ENCODE measurements at regions not wholly inside any gene's neighbourhood (a gene's known extent, or its start where the extent isn't known, plus 50 kb on each side); places are given as distances from the start of the nearest gene placed in this dataset.

DNA sequence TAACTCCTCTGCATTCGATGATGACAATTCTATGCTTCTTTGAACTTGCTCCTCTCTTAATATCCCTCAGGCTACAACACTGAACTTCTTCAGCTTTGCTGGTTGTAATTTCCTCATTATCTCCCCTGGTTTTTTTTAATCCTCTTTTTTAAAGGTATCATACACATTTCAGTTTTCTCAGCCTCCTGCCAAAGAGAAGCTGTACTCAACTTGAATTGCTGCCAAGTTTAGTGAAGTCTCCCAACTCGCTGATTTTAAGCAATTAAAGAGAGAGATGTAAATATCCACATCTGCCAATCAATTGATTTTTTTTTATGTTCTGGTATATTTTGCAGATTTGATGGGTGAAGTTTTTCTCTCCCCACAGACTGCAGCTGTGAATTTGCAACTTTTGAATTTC, 817.8 kb downstream of the GALC start:
- no peak for DNase-seq
- H3K9me3 Mint-ChIP-seq, result peaks cover 5% of the 10 kb centered on the region
- no peak overlapping the region for H3K4me3 Mint-ChIP-seq
- no peak overlapping the region for H3K27ac Mint-ChIP-seq
- no peaks in the 10 kb centered on the region for H3K36me3 Mint-ChIP-seq (ENCODE audit: low read depth)
- H3K4me1 Mint-ChIP-seq (ENCODE audit: low read depth), result no peaks in the 10 kb centered on the region
- H3K27me3 Mint-ChIP-seq, result no peaks in the 10 kb centered on the region

DNA sequence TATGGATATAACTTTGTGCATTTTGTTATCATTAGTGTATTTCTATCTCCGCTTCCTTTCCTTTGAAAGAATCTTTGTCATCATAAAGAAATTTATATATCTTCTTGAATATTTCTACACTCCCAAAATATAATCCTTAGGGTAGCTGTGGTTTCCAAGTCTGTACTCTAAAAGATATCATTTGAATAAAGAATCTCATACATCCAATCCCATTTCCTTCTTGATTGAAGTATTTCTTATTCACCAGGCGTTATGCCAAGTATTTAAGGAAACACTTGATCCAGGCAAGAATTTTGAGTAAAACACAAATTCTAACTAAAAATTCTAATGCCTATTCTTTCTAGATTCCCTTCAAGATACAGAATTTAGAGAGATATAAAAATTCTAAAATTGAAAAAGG, 821.8 kb downstream of the GALC start:
- H3K4me1 Mint-ChIP-seq (ENCODE audit: low read depth), result no peaks in the 10 kb centered on the region
- no peak overlapping the region for H3K27ac Mint-ChIP-seq
- peaks cover 10% of the 10 kb centered on the region for H3K9me3 Mint-ChIP-seq
- H3K27me3 Mint-ChIP-seq, result no peaks in the 10 kb centered on the region
- H3K4me3 Mint-ChIP-seq, result no peak overlapping the region
- H3K36me3 Mint-ChIP-seq (ENCODE audit: low read depth), result no peaks in the 10 kb centered on the region
- no peak for DNase-seq

- Mint-ChIP-seq H3K4me3 (no peak overlapping the region), H3K27me3 (no peaks in the 10 kb centered on the region), H3K9me3 (peaks cover 17% of the 10 kb centered on the region), H3K36me3 (ENCODE audit: low read depth) (no peaks in the 10 kb centered on the region), H3K27ac (no peak overlapping the region), H3K4me1 (ENCODE audit: low read depth) (no peaks in the 10 kb centered on the region)
- DNase-seq, result no peak
Observed at GRCh38 chr14:87170179-87170578, 822.8 kb downstream of the GALC start.

GRCh38 chr14:87169362-87169761, 823.6 kb downstream of the GALC start:
- no peaks in the 10 kb centered on the region for H3K27me3 Mint-ChIP-seq
- peaks cover 17% of the 10 kb centered on the region for H3K9me3 Mint-ChIP-seq
- no peak for DNase-seq
- no peaks in the 10 kb centered on the region for H3K4me1 Mint-ChIP-seq (ENCODE audit: low read depth)
- no peak overlapping the region for H3K27ac Mint-ChIP-seq
- no peaks in the 10 kb centered on the region for H3K36me3 Mint-ChIP-seq (ENCODE audit: low read depth)
- no peak overlapping the region for H3K4me3 Mint-ChIP-seq

DNA sequence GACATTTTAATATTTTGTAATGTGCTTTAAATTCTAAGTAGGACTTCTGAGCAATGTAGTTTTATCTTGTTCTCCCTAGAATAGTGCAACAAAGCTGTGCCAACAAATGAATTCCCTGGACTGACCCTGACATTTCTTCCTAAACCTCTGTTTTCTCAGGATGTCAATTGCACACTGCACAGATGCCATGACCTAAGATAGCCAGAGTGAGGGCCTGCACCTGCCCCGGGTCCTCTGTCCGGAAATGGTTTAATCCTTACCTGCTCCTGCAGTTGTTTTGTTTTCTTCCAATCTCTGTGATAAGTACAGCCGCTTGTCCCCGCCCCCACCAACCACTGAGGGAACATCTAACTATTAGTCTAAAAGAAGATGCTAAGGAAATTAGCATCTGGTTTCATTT, 831.5 kb downstream of the GALC start:
- Mint-ChIP-seq H3K27ac (no peak overlapping the region), H3K36me3 (ENCODE audit: low read depth) (no peaks in the 10 kb centered on the region), H3K4me3 (no peak overlapping the region)

DNA sequence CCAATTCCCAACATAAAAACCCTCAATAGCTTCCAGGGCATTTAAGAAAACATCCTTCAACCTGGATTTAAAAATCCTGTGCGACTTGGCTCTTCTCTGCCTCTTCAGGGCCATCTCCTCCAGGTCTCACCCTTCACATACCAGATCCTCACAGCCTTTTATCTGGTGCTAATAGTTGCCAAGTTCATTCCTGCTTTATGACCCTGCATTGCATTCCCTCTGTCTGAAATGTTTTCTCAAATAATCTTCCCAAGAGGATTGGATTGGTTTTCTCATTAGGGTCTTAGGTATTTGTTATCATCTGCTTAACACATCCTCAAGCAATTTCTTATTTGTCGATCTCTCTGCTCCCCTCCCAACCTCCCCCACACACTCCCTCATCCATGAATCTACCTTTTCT, 832.0 kb downstream of the GALC start:
- Mint-ChIP-seq H3K36me3 (ENCODE audit: low read depth) (no peaks in the 10 kb centered on the region), H3K4me3 (no peak overlapping the region), H3K27ac (no peak overlapping the region), H3K9me3 (peaks cover 21% of the 10 kb centered on the region), H3K27me3 (no peaks in the 10 kb centered on the region), H3K4me1 (ENCODE audit: low read depth) (no peaks in the 10 kb centered on the region)
- DNase-seq, result no peak

More for the DNA sequence above, 831.5 kb downstream of the GALC start:
- H3K4me1 Mint-ChIP-seq (ENCODE audit: low read depth), result no peaks in the 10 kb centered on the region
- DNase-seq, result no peak
- H3K9me3 Mint-ChIP-seq, result peaks cover 21% of the 10 kb centered on the region
- no peaks in the 10 kb centered on the region for H3K27me3 Mint-ChIP-seq

GRCh38 chr14:87158283-87158682, 834.7 kb downstream of the GALC start:
- Mint-ChIP-seq H3K27me3 (no peaks in the 10 kb centered on the region), H3K9me3 (peaks cover 21% of the 10 kb centered on the region), H3K36me3 (ENCODE audit: low read depth) (no peaks in the 10 kb centered on the region), H3K4me3 (no peak overlapping the region), H3K27ac (no peak overlapping the region), H3K4me1 (ENCODE audit: low read depth) (no peaks in the 10 kb centered on the region)
- DNase-seq, result no peak

DNA sequence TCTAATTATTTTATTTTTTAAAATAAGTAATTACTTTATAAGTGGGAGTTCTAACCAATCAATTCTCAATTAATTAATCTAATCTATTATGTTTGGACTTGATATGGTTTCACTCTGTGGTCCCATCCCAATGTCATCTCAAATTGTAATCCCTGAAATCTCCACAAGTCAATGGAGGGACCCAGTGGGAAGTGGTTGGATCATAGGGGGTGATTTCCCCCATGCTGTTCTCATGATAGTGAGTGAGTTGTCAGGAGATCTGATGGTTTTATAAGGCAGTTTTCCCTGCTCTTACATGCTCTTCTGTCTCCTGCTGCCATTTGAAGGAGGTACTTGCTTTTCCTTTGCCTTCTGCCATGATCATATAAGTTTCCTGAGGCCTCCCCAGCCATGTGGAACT, 836.1 kb downstream of the GALC start:
- H3K27ac Mint-ChIP-seq, result no peak overlapping the region
- H3K36me3 Mint-ChIP-seq (ENCODE audit: low read depth), result no peaks in the 10 kb centered on the region
- no peak overlapping the region for H3K4me3 Mint-ChIP-seq
- no peak for DNase-seq
- H3K4me1 Mint-ChIP-seq (ENCODE audit: low read depth), result no peaks in the 10 kb centered on the region
- no peaks in the 10 kb centered on the region for H3K27me3 Mint-ChIP-seq
- peaks cover 20% of the 10 kb centered on the region for H3K9me3 Mint-ChIP-seq

- no peak for DNase-seq
- no peaks in the 10 kb centered on the region for H3K36me3 Mint-ChIP-seq (ENCODE audit: low read depth)
- H3K27me3 Mint-ChIP-seq, result no peaks in the 10 kb centered on the region
- peaks cover 16% of the 10 kb centered on the region for H3K9me3 Mint-ChIP-seq
- no peaks in the 10 kb centered on the region for H3K4me1 Mint-ChIP-seq (ENCODE audit: low read depth)
- no peak overlapping the region for H3K27ac Mint-ChIP-seq
- H3K4me3 Mint-ChIP-seq, result no peak overlapping the region
Observed at GRCh38 chr14:87155856-87156488, 837.0 kb downstream of the GALC start.

GRCh38 chr14:87153901-87154300, 839.1 kb downstream of the GALC start:
- H3K27me3 Mint-ChIP-seq, result no peaks in the 10 kb centered on the region
- H3K27ac Mint-ChIP-seq, result no peak overlapping the region
- no peak for DNase-seq
- H3K4me3 Mint-ChIP-seq, result no peak overlapping the region
- H3K4me1 Mint-ChIP-seq (ENCODE audit: low read depth), result no peaks in the 10 kb centered on the region
- peaks cover 16% of the 10 kb centered on the region for H3K9me3 Mint-ChIP-seq
- H3K36me3 Mint-ChIP-seq (ENCODE audit: low read depth), result no peaks in the 10 kb centered on the region

DNA sequence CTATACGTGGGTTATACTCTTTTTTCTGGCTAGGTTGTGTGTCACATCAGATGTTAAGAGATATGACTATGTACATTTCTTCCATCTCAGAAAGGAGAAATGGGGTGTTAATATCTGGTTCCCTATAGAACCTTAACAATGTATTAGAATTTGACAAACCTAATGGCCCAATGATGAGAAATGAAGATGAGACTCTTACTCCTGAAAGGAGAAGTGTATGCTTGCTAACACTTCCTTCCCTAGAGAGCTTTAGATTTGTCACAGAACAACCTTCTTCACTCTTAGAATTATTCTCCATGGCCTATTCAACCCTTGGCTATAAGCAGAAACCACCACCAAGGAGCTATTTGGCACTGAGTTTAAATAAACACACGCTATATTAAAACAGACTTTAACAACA, 839.6 kb downstream of the GALC start:
- Mint-ChIP-seq H3K27me3 (no peaks in the 10 kb centered on the region), H3K27ac (no peak overlapping the region), H3K36me3 (ENCODE audit: low read depth) (no peaks in the 10 kb centered on the region), H3K4me1 (ENCODE audit: low read depth) (no peaks in the 10 kb centered on the region), H3K4me3 (no peak overlapping the region), H3K9me3 (peaks cover 16% of the 10 kb centered on the region)
- no peak for DNase-seq

DNA sequence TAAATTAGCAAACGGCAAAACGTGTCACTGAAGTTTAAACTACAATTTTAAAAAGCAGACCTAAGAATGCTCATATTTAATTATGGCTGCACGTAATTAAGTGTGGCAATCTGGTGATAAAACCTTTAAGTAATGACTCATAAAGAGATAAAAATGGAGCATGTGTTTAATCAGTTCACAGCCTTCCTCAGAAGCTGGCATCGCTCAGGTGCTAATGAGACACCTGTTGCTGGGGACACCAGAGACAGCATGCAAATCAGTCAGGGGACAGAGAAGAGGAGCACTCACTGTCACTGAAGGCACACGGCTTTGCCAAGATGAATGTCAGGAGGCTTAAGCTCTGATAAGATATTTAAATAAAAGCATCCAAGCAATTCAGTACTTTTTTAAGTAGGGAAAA, 840.3 kb downstream of the GALC start:
- H3K27ac Mint-ChIP-seq, result no peak overlapping the region
- H3K27me3 Mint-ChIP-seq, result no peaks in the 10 kb centered on the region
- H3K4me3 Mint-ChIP-seq, result no peak overlapping the region
- no peak for DNase-seq
- no peaks in the 10 kb centered on the region for H3K4me1 Mint-ChIP-seq (ENCODE audit: low read depth)
- no peaks in the 10 kb centered on the region for H3K36me3 Mint-ChIP-seq (ENCODE audit: low read depth)
- peaks cover 13% of the 10 kb centered on the region for H3K9me3 Mint-ChIP-seq

GRCh38 chr14:87149583-87150354, 843.2 kb downstream of the GALC start:
- Mint-ChIP-seq H3K9me3 (peaks cover 9% of the 10 kb centered on the region), H3K4me1 (ENCODE audit: low read depth) (no peaks in the 10 kb centered on the region), H3K36me3 (ENCODE audit: low read depth) (no peaks in the 10 kb centered on the region)

DNA sequence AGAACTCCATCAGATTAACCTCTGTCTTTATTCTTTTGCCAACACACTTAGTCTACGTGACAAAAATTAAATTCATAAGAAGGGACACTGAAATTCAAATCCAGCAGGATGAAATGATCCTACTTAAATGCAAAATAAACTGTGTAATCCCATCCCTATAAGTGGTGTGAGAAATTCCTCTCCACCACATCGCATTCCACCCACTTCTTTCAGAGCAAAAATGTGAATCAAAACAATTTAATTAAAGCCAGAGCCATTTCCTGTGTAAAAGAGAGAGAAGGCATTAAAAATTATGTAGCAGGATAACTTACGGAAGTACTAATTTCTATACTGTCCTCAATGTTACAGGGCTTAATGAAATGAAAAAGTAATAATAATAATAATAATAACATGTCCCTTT, 844.3 kb downstream of the GALC start:
- H3K27me3 Mint-ChIP-seq, result no peaks in the 10 kb centered on the region
- no peak overlapping the region for H3K4me3 Mint-ChIP-seq
- no peak for DNase-seq
- H3K36me3 Mint-ChIP-seq (ENCODE audit: low read depth), result no peaks in the 10 kb centered on the region
- H3K4me1 Mint-ChIP-seq (ENCODE audit: low read depth), result no peaks in the 10 kb centered on the region
- H3K27ac Mint-ChIP-seq, result no peak overlapping the region
- H3K9me3 Mint-ChIP-seq, result peaks cover 4% of the 10 kb centered on the region

More at GRCh38 chr14:87149583-87150354, 843.2 kb downstream of the GALC start:
- Mint-ChIP-seq H3K27ac (no peak overlapping the region), H3K27me3 (no peaks in the 10 kb centered on the region), H3K4me3 (no peak overlapping the region)
- no peak for DNase-seq

DNA sequence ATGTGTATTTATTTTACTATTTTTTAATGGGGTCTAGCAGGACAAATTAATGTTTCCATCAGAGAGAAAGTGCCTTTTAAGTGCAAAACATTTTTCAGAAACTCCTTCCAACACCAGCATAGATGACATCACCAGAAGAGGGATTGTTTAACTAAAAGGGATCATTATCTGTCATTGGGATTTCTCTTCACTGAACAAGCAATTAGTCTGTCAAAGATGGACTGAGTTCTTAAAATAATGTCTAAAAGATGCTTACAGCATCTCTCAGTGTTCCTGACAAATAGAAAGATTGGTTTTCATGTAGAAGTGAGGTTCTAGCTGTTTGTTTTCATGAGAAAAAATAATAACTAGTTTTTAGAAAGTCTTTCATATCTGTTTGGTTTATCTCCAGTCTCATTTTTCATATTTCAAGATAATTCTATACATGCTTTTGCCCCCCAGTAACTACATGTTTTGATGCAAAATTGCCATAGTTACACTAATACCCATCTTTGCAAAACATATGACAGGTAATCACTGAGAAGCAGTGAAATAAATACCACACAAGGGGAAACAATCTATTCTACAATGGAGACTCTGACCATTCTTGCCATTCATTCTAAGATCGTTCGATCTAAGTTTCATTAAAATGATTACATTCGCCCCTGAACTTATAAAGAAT, 850.3 kb downstream of the GALC start:
- Mint-ChIP-seq H3K27ac (no peak overlapping the region), H3K27me3 (no peaks in the 10 kb centered on the region), H3K9me3 (peaks cover 10% of the 10 kb centered on the region), H3K4me3 (no peak overlapping the region), H3K36me3 (ENCODE audit: low read depth) (no peaks in the 10 kb centered on the region), H3K4me1 (ENCODE audit: low read depth) (no peaks in the 10 kb centered on the region)
- DNase-seq, result no peak
